Fibroblast of skin of abdomen (primary cell): ENCODE measurements at regions not wholly inside any gene's neighbourhood (a gene's known extent, or its start where the extent isn't known, plus 50 kb on each side); places are given as distances from the start of the nearest gene placed in this dataset.

ENCODE experiments used
- DNase-seq: peaks from one replicate; pipeline ENCODE4 v3.0.0-alpha.2; 2013

DNA sequence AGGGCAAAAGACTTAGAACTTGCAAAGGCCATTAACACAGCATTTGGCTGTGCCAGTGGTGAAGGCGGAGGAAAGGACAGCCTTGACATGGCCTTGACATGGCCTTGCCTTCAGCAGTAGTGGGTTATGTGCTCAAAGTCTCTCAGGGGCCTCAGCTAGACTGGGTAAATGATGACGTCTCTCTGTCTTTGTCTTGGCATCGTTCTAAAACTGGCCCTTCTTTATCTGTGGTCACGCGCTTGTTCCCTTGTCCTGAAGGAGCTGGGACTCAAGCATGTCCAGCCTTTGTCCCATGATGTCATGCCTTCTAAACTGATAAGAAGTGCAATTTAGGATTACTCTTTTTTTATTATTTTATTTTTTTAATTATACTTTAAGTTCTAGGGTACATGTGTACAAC is 88.7 kb upstream of the ATP10B start:
- no peak for DNase-seq

- no peak for DNase-seq
Observed at GRCh38 chr5:160938532-160938931, 86.5 kb upstream of the ATP10B start.

- DNase-seq: no peak
Observed at GRCh38 chr5:160937570-160937969, 85.6 kb upstream of the ATP10B start.

DNA sequence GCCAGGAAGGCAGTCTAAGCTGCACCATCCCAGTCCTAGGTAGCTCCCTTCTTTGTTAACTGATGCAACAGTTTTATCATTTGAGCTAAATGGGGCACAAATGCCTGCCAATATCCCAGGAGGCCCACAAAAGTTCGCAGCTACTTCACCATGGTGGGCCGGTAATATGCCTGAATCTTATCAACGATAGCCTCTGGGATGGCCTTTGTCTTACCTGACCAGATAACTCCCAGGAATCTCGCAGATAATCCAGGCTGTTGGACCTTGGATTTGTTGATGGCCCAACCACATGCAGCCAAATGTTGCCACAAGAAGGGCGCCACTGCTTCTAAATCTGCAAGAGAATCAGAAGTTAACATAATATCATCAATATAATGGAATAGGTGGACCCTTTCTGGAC is 83.8 kb upstream of the ATP10B start:
- DNase-seq: no peak

DNA sequence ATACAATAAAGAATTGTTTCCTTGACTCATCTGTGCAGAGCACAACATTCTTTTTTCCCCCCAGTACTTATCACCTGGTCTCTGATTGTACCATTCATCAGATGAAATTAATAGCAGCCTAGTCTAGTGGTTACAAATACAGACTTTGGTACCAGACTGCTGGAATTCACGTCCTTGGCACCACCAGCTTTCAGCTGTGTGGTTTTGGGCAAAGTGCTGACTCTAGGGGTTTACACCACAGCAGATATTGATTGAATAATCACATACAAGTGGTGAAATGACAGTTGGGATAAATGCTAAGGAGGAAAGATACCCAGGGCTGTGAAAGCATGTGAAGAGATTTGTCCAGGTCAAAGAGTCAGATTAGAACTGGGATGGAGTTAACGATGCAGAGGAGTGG is 79.3 kb upstream of the ATP10B start:
- no peak for DNase-seq

- DNase-seq: peak; percentile 8
Observed at GRCh38 chr5:160930406-160930805, 78.4 kb upstream of the ATP10B start.

DNA sequence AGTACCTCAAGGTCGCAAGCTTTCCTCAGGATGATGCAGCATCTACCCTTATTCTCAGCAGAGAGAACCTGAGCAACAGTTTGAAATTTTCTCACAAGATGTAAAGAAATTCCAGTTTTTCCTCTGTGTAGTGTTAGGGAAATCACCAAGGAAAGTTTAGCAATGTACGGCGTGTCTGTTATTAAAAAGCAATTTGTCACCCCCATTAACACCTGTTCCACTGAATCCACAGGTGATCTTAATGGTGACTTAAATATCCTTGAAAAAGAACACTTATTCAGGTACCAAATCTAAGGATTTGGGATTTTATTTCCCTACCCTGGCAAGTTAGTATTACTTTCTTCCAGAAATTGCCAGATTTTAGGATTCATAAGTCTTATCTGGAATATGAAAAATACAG is 77.9 kb upstream of the ATP10B start:
- no peak for DNase-seq

DNA sequence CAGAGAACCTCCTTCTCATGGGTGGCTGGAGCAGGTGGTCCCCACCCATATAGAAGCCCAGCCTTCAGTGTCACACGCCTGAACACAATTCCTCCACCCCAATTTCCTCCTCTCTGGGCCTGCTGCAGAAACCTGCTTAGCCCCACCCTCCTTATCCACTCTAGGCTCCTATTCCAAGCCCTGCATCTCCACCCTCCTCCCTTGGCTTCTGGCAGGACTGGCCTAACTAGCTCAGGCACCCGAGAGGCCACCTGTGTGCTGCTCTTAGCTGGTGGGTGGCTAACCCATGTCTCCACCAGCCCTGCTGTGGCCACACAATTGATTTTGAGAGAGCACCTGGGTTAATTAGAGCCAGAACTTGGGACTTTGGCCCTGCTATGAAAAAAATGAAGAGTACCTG is 77.3 kb upstream of the ATP10B start:
- DNase-seq: no peak

- DNase-seq: peak; percentile 2
Observed at GRCh38 chr5:160926428-160926827, 74.4 kb upstream of the ATP10B start.

DNA sequence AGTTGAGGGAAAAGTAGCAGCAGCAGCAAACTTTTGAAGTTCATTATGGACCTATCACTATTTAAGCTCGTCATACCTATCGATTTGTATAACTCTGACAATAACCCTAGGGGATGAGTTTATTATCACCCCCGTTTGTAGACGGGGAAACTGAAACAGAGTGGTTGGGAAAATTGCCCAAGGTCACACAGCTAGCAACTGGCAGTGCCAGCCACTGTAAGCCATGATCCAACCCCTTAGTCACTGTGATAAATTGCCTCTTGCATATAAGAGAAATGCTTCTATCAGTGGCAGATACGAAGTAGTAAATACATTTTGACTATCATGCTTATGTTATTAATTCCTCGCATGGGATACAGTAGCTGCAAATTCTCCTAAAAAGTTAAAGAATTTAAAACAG is 73.3 kb upstream of the ATP10B start:
- no peak for DNase-seq

DNA sequence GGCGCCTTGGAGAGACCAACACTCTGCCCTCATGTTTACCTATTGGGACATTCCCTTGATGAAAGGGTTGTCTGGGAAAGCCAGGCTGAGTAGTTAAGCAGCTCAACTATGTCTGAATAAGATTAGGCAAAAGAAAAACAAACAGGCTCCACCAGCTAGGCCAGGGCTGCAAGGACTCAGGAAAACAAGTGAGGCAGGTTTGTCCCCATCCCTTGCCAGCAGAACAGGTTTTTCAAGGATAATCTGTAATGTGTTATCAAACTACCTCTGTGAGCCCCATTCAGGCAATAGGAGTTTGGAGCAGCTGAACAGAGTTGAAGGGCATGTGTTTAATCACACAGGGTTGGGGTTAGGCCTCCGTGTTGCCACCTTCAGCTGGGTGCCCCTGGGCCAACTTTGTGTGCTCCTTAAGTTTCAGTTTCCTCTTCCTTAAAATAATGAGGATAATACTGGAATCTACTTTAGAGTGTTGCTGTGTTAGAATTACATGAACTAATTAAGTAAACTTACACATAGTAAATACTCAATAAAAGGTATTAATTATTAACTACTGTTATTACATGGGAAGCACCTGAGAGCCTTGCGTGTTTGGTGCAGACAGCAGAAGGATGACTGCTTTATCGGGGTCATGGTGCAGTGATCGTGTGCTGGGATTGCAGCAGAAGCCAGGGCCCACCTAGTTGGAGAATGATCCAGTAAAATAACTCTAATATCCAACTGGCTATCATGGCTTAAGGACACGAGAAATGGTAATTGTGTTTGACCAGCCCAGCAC is 72.1 kb upstream of the ATP10B start:
- no peak for DNase-seq

DNA sequence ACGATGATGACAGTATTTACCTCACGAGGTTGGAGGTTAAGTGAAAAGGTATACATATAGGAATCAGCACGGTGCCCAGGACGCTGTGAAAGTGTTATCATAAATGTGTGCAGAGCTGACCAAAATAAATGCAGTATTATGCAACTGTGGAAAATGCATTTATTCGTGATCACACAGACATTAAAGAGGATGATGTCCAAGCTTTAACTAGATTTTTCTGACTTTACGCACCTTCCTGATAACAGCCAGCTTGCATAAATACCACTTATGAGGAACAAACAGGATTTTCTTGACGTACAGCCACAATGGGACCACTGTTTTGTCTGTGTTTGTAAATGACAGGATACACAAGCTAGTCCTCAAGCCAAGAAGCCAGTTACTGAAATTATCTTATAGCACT is 71.4 kb upstream of the ATP10B start:
- DNase-seq: no peak

DNA sequence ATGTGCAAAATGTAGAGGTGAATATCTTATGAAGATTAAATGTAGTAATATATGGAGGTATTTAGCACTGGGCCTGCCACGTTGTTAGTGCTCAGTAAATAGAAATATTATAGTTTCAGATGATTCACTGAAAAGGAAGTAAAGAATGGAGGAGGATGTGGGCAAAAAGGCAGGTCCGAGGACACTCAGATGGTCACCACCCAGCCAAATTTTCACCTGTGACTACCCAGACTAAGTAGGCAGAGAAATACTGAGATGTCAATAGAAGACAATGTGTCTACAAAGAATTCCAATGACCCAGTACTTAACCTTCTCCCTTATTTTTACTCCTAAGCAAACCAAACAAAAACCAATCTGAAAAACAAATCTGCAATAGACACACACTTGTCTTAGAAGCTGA is 70.3 kb upstream of the ATP10B start:
- no peak for DNase-seq

GRCh38 chr5:160921423-160922285 is 69.6 kb upstream of the ATP10B start:
- no peak for DNase-seq

GRCh38 chr5:160919626-160920025 is 67.6 kb upstream of the ATP10B start:
- no peak for DNase-seq

DNA sequence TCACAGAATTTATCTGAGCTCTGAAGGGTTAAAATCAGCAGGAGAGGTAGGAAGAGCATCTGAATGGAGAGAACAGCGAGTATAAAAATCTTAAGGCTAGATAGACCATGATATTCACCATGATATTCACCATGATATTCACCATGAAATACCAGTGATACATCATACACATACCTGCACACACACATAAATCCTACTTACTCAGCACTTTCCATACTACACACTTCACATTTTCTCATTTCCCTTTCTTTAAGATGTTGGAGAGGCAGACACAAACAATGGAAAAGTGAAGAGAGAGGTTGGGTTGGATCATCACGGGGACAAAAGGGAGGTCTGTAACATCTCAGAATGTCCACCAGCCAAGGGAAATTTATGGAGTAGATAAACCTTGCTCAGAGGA is 66.4 kb upstream of the ATP10B start:
- DNase-seq: no peak

GRCh38 chr5:160906090-160906489 is 54.1 kb upstream of the ATP10B start:
- DNase-seq: no peak

- DNase-seq: no peak
Observed at GRCh38 chr5:160905285-160905684, 53.3 kb upstream of the ATP10B start.

DNA sequence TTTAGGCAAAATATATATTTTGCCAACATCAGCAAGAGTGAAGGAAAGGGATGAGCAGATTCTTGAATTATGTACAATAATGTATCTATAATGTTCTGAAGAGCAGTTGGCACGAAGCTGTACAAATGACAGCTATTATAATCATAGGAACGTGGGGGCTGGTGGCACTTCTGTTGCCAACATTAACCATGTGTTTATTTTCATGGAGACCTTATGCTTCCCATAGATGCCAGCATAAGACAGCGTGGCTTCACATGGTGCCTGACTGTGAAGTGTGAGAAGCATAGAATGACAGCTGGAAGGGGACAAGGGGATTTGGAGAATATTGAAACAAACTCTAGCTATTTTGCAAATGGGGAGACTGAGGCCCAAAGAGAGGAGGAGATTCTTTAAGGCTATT is 52.6 kb upstream of the ATP10B start:
- no peak for DNase-seq

GRCh38 chr5:160903551-160903950 is 51.5 kb upstream of the ATP10B start:
- DNase-seq: no peak

DNA sequence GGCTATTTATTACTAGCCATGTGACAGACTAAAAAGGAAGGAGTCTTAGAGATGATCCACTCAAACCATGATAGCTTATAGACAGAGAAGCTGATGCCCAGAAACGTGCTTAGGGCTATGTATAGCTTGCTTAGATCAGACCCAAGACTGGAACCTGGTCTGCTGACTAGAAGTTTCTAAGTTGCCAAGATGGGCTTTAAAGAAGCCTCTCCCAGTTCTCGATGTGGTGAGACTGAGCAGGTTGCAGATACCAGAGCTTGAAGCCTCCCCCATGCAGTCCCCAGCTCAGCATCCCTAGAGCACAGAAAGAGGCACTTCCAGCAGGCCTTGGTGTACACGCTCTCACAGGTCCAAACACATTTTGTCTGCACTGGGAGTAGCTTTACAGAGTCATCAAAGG is 51.1 kb upstream of the ATP10B start:
- no peak for DNase-seq
